ENCODE measurements at regions not wholly inside any gene's neighbourhood (a gene's known extent, or its start where the extent isn't known, plus 50 kb on each side); places are given as distances from the start of the nearest gene placed in this dataset.

- TF ChIP-seq PAX5 (IDR thresholded peaks at IDR 0.05; ENCODE audit: insufficient read depth, low read length, severe bottlenecking) (no peak), POLR2A (IDR thresholded peaks at IDR 0.05; ENCODE audit: low read depth, low read length) (no peak), POLR2AphosphoS5 (IDR thresholded peaks at IDR 0.05; ENCODE audit: low read depth, low read length) (no peak), TAF1 (IDR thresholded peaks at IDR 0.05; ENCODE audit: low read depth, low read length) (no peak)
Measured at GRCh38 chr10:113486531-113486930, 66.3 kb upstream of the HABP2 start.

Data from GM12891 (cell line).